Peyer's patch (tissue), 4 donors: ENCODE measurements at regions not wholly inside any gene's neighbourhood (a gene's known extent, or its start where the extent isn't known, plus 50 kb on each side); places are given as distances from the start of the nearest gene placed in this dataset.

ENCODE experiments used
- CTCF ChIP-seq, 6 experiments: fragments of 450-650 bp in 4 of 6; fragments of 200-600 bp in 2 of 6; sonication (generic) in 1 of 6; IDR thresholded peaks; one replicate each; pipeline ENCODE4 v1.5.1; 2017 to 2019; ENCODE audit warnings: antibody characterized with exemption in 6 of 6, mild to moderate bottlenecking in 3 of 6, moderate library complexity in 1 of 6
- POLR2A ChIP-seq, 2 donors: fragments of 450-650 bp; IDR thresholded peaks; one replicate each; pipeline ENCODE4 v1.5.1; 2017; ENCODE audit warnings: antibody characterized with exemption in 2 of 2, mild to moderate bottlenecking in 2 of 2, moderate library complexity in 2 of 2

GRCh38 chr1:88126467-88126866, 557.6 kb upstream of the PKN2 start:
- TF ChIP-seq CTCF (IDR thresholded peaks at IDR 0.05) = no peak
- TF ChIP-seq POLR2A (IDR thresholded peaks at IDR 0.05) = no peak
